HG03432 (cell line): ENCODE measurements at regions not wholly inside any gene's neighbourhood (a gene's known extent, or its start where the extent isn't known, plus 50 kb on each side); places are given as distances from the start of the nearest gene placed in this dataset.

Source experiments
- ATAC-seq: cut with Tn5 transposase; IDR thresholded peaks from one replicate; pipeline ENCODE4 v1.9.1; 2021; ENCODE audit warnings: mild to moderate bottlenecking, moderate library complexity; ENCODE audit not compliant: unreplicated experiment

DNA sequence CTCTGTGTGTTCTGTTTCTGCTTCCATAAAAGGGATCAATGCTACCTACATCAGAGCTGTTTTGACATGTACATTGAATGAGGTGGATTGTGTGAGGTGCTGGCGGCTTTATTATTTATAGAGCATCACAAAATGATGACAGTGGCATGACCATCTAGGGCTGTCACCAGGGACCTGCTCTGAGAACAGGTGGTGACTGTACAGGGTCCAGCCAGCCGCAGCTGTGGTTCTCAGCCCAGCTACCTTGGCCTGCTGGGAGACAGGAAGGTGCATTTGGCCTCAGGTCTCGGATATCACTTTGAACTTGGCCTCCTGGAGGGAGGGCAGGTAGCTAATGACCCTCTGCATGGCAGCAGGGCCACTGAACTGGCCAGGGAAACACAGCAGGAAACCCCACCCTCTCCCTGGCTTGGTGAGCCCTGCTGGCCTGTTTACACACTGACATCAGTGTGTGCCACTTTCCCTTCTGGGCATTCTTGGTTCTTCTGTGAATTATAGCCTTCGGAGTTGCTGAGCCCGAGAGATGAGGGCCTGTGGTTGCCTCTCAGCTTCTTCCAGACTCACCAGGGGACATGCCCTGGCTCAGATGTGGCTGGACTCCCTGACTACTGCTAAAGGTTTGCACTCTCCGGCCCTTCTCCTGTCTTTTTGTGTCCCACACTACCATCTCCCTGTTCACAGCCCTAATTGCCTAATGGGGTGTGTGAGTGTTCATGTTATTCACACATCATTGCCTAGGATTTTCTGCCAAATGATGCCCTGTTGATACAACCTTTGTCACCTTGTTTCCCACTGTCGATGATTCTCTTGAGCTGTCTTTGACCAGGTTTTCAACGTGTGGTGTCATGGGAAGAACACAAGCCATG lies 109.2 kb upstream of the RAB12 start:
- ATAC-seq, result no peak

DNA sequence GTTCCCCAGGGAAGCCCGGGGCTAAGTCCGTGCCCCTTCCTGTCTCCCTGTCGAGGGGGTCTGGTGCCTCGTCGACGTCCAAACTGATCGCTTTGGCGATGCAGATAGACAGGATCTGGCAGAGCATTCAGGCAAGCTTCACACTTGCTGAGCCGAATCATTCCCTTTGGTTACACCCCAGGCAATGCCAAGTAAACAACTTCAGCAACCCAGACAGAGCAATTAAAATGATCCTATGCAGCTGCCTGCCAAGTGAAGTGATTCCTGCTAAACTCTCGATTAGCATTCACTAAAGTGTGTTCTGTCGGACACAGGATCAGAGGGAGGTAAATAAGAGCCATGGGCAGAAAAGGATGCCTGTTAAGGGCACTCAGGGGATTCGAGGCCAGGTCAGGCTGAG lies 108.2 kb upstream of the RAB12 start:
- ATAC-seq, result no peak

DNA sequence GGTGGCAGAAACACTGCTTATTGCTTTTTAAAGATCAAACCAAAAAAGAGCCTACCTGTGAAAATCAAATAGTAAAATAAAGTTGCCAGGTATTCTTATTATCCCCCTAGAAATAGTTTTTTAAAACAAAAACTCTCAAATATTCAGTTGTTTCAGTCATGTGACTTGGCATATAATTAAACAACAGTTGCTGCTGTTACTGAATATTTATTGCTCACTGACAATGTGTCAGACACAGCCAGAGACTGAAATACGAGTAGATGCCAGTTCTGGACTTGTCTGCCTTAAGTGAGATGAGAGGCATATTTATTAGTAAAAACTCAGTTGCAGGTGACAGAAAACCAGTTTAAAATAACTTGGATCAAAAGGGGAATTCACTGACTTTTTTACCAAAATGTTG lies 106.0 kb upstream of the RAB12 start:
- ATAC-seq, result no peak

DNA sequence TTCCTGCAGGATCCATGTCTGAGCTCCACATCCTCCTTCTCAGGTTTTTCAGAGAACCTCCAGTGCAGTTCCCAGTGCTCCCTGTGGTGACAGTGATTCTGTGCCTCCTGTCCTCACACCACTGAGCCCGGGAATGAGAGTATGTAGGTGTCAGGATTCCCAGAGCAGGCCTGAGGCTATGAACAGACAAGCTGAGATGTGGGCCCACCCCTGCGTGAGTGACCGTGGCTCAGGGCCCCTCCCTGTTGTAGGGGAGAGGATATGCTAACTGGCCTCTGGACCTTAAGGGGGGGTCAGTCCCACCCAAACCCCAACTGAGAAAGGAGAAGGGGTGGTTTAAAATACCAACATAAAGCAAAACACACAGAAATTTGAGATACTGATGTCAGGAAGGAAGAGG lies 104.8 kb upstream of the RAB12 start:
- no peak for ATAC-seq

GRCh38 chr18:8504880-8505435 lies 104.3 kb upstream of the RAB12 start:
- no peak for ATAC-seq

- ATAC-seq, result no peak
Measured at GRCh38 chr18:8506251-8507049, 102.8 kb upstream of the RAB12 start.

GRCh38 chr18:8507361-8507760 lies 101.9 kb upstream of the RAB12 start:
- no peak for ATAC-seq

DNA sequence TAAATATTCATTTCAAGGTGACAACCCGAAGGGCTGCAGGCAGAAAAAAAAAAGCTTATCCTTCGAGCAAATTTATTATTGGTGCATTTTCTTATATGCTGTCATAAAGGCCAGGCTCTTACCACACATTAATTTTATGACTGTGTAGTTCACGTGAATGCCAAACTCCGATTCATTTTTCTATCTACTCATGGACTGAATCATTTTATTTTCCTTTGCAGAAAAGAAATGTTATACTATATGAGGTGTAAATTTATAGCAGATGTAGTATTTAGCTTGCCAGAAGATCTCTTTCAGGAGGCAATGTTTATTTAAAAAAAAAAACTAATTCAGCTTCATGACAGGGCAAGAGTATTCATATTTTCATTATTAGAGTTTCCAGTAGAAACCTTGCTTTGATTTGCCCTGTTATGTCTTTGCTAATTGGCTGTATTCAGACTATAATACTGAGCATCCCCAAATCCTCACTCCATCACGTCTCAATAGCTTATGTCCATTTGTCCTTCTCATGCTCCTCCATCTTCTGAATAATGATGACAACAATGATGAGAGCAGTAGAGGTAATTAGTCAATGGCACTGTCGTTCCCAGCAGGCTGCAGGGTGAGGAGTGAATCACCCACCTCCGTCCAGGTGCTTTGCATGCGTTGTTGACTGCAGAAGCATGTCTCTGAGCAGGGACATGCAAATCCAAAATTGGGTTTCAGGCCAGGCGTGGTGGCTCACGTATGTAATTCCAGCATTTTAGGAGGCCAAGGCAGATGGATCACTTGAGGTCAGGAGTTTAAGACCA lies 101.1 kb upstream of the RAB12 start:
- ATAC-seq, result no peak

DNA sequence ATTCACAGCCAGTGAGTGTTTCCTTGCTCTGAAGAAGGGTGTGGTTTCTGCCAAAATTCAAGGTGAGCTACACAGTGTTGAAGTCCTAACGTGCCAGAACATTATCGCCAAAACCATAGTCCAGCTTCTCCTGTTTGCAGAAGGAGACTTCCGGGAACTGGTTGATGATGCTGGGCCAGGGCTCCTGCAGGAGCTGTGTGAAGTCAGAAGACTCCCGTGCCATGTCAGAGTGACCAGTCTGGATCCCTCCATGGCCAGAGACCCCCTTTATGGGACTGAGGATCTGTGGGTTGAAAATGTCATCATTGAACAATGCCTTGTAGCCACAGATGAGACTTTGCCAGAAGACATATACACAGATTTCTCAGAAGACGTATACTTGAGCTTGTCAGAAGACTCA lies 96.0 kb upstream of the RAB12 start:
- no peak for ATAC-seq

DNA sequence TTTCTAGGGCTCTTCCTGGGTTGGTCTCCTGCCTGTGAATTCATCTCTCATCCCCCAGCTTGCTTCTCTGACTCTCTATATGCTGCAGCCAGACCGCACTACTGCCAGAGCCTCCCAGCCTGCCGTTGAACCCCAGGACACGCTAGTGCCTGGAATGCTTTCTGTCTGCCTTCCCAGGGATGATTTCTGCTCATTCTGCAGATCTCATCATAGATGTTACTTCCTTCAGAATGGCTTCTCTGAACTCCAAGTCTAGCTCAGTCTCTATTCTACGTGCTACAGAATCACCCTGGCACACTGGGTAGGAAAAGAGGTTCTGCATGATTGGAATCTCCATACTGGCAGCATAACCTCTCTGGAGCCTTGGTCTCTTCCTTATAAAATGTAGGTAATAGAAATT lies 94.8 kb upstream of the RAB12 start:
- ATAC-seq, result no peak

GRCh38 chr18:8515142-8515865 lies 93.9 kb upstream of the RAB12 start:
- no peak for ATAC-seq

- ATAC-seq, result no peak
Measured at GRCh38 chr18:8516371-8517250, 92.6 kb upstream of the RAB12 start.

GRCh38 chr18:8517276-8517675 lies 92.0 kb upstream of the RAB12 start:
- no peak for ATAC-seq

GRCh38 chr18:8519102-8519501 lies 90.1 kb upstream of the RAB12 start:
- no peak for ATAC-seq

GRCh38 chr18:8520266-8520665 lies 89.0 kb upstream of the RAB12 start:
- no peak for ATAC-seq

- no peak for ATAC-seq
Measured at GRCh38 chr18:8522756-8523155, 86.5 kb upstream of the RAB12 start.

DNA sequence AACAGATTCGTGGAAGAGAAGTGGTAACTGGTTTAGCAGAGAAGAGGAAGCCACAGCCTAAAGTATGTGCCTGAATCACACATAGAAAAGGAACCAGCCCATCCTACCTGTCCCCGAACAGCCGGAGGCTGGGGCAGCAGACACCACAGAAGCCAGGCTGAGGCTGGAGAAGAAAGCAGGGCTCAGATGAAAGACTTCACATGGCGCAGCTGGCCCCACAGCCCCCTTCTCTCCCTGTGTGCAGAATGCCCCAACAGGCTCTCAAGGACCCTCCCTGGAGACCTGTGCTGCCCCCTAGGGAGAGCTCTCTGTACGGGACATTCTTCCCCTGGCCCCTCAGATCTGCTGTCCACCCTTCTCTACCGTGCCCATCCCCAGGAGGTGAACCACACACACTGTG lies 83.5 kb upstream of the RAB12 start:
- no peak for ATAC-seq

DNA sequence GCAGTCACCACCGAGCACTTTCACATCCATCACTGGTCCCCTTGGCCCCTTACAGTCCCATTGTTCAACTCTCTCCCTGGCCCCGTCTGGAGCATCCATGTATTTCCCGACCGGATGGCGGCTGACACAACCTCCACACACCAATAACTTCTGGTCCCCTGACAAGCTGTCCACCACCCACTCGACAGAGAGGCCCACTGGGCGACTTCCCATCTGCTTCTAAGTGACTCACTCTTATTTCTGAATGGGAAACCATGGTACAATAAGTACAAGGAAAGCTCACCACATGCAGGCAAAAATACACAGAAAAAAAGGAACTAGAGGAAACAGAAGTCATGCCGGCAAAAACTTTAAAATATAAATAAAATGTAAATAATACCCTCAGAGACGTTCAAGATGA lies 82.9 kb upstream of the RAB12 start:
- no peak for ATAC-seq

DNA sequence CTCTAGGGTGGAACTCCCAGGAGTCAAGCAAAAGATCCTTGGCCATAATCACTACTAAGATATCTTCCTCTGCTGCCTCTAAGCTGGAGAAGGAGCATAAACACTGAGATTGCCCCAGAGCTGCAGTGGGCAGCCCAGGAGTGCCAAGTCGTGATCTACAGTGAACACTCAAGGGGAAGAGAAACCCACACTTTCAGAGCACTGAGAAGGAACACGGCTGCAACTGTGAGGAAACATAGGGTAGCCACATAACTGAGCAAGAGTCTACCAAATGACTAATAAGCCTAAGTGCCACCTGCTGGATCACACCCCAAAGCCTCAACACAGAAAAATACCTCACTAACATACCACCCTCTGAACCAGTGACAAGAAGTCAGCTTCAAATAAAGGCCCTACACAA lies 79.6 kb upstream of the RAB12 start:
- ATAC-seq, result no peak
